Epidermal melanocyte (primary cell): ENCODE measurements at regions not wholly inside any gene's neighbourhood (a gene's known extent, or its start where the extent isn't known, plus 50 kb on each side); places are given as distances from the start of the nearest gene placed in this dataset.

Experiments used
- DNase-seq: peaks from one replicate; pipeline ENCODE4 v3.0.0; 2011; ENCODE audit warnings: low spot score; ENCODE audit not compliant: insufficient read length

DNA sequence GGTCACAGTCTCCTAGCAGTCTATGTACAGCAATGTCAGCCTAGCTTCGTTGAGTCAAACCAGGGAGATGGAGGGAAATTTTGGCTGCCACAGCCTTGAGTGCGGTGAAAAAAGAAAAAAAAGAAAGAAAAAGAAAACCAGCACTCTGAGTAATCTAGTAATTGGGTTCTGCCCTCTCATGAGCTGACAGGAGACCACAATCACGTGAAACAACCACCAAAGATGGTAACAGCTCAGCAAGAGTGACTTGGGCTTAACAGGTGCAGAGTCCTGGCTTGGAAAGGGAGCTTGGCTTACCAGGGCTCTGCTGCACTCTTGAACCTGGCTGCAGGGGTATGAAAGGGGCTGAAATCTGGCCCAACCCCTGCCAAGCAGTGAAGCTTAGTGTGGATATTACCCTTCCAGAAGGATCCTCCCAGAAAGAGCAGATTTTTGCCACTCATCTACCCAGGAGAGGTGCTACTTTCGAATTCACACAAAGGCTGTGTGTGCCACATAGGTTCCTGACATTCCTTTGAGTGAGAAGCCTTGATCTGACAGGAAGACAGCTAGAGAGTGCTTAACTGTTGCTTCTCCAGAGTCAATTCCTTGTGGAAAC, 350.3 kb downstream of the PTTG2 start:
- DNase-seq: no peak

DNA sequence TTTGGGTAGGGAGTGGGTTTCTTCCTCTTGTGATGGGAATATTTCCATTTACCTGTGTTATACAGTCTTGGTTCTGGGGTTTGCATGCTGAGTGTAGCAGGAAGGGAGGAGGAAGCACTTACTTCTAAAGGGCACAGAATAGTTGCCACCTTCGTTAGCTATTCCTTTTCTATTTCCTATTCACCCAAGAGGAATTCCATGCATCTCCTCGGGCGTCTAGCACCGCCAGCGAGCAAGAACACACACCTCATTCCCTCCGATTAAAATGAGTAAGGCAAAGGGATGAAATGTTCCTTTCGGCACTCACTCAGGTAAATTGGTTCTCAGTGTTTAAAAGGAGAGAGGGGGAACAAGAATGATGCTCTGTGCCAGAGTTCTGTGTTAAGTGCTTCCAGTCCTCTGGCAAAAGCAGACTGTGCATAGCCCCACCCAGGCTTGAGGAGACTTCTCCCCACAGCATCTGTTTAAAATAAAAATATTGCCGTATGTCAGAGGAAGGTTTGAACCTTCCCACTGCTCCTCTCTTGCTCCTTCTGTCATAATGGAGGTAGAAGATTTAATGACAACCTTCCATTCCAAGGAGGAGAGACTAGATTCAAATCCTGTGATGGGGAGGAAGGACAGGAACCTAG, 351.4 kb downstream of the PTTG2 start:
- no peak for DNase-seq

DNA sequence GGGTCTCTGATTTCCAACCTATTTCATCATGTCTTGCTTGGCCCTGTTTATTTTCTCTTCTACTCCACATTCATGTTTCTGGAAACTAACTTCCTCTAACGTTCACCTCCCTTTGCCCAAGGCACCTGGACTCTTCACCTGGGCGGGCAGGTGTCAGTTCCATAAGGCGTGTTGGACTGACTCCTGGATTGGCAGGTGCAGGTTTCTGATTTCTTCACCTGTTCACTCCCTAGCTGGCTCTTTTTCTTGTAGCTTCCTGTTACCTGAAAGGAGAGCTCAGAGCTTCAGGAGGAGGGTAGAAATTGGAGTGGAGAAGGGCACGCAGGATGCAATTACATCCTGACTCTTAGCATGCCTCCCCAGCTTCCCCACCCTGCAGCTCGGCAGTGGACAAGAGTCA, 350.8 kb upstream of the KLF3 start:
- DNase-seq: no peak

DNA sequence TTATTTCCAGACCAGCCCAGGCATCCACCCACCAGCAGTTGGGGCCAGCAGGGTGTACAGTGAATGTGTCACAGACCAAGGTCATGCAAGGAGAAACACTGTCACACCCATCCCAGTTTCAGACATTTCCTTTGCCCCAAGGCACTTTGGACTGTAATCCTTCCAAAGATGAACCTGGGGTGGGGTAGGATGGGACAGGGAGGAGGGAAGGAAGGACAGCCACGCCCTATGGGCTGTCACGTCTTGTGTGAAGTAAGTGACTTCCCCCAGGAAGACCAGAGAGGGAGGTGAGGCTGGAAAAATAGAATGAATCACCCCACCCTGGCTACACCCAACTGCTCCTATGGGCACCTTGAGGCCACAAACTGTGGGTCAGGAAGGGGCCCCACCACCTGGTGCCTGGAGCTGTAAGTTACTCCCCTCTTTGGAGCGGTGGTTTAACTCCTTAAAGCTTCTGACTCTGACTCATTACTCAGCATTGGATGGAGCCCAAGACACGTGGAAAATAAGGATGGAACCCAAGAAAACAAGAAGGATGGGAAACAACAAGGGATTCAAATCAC, 349.9 kb upstream of the KLF3 start:
- DNase-seq: no peak

DNA sequence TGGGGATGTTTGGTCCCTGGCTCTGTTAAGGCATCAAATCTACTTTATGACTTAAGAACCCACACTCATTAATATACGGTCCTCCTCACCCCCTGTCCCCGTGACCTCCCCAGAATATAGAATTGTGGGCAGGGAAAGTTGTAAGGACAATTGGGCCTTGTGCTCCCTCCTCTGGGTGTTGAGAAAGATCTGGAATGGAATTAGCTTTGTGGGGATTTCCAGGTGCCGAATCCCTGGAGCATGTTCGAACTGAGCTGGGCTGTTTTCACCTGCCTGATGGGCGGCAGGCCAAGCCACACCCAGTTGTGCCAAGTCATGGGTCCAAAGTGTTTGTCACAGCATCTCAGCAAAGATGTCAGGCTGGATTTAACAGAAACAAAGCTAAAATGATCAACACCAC, 349.3 kb upstream of the KLF3 start:
- no peak for DNase-seq

DNA sequence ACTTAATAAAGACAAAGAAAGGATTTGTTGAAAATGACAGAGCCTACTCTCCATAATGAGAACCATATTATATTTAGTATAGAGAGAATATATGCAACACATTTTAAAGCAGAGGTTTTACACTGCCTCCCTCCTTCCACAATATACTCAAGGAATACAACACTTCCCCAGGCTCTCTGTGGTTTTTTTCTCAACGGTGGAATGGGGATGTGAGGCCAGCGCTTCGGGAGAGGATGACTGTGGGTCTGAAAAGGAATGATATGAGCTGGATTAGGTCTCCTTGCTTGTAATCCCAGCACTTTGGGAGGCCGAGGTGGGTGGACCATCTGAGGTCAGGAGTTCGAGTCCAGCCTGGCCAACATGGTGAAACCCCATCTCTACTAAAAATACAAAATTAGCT, 348.7 kb upstream of the KLF3 start:
- DNase-seq: no peak

DNA sequence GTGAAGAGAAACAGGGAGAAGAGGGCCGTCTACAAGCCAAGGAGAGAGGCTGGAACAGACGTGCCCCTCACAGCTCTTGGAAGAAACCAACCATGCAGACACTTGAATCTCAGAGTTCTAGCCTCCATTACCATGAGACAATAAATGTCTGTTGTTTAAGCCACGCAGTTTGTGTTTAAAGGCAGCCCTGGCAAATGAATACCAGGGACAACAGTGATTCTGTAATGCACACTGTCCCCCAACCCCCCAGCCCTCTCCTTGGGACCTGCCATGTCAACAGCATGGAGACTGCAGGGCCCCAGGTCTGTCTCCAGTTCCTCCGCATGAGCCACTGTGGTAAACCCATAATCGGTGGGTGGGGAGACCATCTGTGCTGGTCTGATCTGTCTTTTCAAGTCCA, 348.0 kb upstream of the KLF3 start:
- DNase-seq: no peak

DNA sequence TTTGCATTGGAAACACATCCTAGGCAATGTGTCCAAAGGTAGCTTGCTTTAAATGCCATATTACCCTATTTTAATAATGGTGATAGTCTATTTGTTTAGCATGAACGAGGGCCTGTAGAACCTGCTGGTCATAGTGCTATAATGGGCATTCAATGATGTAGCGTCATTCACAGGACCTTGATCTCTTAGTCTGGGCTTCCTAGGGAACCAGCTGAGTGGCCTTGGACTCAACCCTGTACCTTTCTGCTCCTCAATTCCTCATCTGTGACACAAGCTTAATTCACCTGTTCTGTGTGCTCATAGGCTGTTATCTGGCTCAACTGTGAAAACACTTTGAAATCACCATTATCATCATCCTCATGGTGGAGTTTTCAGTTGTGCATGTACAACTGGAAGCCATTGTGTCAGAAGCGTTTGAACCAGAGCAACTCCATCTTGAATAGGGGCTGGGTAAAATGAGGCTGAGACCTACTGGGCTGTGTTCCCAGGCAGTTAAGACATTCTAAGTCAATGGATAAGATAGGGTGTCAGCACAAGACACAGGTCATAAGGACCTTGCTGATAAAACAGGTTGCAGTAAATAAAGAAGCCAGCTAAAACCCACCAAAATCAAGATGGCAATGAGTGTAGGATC, 346.8 kb upstream of the KLF3 start:
- DNase-seq: no peak

DNA sequence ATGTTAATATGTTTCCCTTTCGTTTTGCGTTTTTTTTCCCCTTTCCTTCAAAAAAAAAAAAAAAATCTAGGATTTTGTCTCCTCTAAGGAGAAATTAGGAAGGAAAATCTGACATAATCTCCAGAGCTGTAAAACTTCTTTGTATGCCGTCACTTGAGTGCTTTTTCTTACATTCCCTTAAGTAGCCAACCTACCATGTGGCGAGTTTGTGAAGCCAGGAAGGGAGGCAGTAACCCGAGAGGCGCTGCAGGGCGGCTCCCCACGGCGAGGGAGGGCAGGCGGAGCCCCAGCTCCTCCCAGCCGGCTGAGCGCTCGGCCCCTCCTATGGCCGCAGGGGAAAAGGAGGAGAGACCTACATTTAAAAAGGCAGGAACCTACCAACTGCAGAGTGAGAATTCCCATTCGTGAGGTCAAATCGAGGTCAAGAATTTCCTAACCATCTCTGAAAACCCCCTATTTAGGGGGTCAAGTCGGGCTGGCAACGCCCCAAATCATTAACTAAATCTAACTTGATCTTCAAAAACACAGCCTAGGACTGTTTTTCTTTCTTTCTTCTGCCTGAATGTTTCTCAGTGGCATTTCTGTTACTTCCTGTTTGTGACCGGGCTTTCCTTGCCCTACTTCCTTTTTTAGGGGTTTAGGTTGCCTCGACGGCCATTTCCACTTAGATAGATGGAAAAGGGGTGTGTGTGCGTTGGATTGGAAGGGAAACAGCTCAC, 345.1 kb upstream of the KLF3 start:
- peak; percentile 93 for DNase-seq

DNA sequence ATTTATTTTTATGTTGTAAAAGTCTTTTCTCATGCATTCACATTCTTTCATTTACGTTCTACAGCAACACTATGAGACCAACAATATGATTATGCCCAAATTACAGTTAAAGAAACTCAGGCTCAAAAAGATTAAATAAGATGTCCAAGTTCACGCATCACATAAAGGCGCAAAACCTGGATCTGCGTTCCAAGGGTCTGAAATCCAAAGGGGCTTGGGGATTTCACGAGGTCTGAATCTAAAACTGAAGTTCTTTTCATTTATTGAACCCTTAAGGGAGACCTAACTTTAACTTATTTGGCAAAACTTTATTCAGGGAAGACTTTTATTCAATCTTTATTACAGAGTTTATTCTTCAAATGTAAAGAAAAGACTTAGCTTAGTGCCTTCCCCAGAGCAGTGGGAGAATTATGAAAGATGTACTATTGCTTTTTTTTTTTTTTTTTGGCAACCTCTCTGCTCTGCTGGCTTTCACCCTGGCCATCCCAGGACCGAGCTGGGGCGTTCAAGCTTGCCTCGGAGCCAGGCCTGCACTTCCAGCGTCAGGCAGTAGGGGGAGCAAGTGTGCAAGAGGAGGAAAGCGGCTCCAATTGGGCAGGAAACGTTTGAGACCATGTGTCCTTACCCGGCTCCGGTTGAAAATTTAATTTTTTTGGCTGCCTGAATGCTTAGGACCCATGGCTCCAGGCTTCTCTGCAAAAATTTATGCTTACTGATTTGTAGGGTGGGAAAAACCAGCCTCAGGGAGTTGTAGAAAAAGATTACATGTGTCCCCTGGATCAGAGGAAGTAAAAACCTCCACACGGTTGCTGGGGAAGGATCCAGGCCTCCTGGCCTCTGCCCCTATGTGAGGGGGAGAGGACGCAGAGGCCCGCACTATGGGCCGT, 344.3 kb upstream of the KLF3 start:
- DNase-seq: peak; percentile 87

DNA sequence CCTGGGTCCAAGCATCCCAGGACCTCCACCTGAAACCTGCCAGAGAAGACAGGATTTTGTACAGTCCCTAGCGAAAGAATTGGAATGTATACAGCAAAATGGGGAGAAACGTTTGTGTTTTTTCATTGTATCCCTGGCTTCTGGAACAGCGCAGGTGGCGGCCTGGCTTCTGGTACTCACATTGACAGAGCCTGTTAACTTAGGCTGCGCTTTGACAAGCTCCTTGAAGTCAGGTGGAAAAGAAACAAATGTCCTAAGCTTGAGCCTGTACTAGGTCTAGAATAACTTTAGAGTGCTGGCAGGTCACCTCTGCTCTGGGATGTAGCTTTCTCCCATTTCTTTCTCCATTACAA, 343.7 kb upstream of the KLF3 start:
- no peak for DNase-seq

DNA sequence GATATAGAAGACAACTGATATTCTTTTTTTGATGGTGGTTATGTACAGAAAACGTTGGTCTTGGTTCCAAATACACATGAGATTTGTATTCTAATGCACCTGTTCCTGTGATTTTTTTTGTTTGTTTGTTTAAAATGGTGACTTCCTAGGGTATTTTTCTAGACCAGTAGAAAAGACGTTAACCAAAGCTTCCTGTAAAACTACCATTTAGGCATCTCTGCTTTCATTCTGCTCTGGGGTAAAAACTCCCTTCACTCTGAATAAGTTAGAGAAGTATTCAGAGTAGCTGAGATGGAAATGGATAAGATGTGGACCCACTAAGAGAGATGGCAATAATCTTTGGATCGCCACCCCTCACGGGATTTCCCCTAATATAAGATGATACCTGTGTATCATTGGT, 343.2 kb upstream of the KLF3 start:
- no peak for DNase-seq

DNA sequence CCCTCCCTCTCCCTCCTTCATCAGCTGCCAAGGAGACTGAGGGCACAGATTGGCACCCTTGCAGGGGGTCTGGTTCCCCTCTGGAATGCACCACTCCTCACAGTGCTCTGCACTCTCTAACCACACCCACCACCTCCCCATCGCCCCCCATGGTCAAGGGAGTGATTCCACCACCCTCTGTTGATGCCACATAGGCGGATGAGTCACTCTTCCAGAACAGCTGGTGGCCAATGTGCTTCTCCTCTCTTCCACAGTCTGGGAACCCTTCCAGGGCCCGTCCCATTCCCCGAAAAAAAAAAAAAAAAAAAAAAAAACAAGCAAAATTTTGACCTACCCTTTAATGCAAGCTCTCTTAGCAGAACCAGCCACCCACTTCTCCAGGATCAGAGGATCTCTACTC, 341.3 kb upstream of the KLF3 start:
- DNase-seq: peak; percentile 63

DNA sequence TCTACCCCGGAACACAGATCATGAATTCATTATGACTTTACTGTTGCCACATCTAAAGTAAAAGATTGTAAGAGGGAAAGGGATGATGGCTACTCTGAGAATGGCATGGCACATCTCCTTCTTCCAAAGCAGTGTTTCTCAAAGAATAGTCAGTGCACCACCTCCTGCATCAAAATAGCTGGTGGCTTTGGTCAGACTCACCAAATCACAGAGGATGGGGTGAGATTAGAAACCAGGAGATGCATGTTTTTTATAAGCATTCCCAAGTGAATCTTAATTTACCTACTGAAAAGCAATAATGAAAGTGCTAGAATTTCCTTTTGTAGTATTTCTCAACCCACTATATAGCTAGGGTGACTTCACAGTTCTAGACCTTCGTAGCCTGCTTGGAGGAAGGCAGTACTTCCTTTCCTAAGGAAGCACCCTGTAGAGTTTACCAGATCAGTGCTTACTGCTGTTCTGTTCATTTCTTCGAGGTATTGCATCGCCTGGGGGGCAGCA, 340.8 kb upstream of the KLF3 start:
- no peak for DNase-seq

DNA sequence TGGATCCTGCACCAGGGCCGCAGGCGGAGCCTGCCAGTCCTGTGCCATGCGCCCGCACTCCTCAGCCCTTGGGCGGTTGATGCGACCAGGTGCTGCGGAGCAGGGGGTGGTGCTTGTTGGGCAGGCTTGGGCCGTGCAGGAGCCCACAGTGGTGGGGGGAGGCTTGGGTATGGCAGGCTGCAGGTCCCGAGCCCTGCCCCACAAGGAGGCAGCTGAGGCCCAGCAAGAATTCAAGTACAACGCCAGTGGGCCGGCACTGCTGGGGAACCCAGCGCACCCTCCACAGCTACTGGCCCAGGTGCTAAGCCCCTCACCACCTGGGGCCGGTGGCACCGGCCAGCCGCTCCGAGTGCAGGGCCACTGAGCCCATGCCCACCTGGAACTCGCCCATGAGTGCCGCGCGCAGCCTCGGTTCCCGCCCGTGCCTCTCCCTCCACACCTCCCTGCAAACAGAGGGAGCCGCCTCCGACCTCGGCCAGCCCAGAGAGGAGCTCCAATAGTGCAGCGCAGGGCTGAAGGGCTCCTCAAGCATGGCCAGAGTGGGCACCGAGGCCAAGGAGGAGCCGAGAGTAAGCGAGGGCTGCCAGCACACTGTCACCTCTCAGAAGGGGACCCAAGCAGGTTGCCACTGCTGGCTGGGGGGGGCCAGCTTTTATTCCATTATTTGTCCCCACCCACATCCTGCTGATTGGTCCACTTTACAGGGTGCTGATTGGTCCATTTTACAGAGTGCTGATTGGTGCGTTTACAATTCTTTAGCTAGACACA, 339.0 kb upstream of the KLF3 start:
- DNase-seq: no peak

DNA sequence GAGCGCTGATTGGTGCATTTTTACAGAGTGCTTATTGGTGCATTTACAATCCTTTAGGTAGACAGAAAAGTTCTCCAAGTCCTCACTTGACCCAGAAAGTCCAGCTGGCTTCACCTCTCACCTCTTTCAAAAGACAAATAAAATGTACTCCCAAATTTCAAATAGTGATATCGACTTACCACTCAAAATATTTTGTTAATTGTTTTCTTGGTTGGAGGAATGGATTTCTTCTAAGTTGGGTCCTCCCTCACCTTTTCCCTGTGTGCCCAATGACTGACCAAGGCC, 338.4 kb upstream of the KLF3 start:
- DNase-seq: no peak

DNA sequence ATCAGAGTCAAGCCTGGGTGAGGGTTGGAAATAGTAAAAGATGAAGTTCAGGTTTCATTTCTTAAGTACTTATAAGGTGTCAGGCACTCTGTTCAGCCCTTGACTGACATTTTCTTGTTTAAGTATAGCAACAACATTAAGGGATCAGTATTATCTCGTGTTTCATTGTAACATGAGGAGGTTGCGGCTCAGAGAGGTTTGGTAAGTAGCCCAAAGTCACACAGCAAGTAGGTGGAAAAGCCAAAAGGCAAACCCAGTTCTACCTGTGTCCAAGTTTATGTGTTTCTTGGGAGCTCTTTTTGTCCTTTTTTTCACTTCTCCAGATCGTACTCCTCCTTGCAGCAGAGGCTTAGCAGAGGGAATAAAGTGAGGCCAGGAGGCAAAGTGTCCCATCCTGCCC, 337.5 kb upstream of the KLF3 start:
- DNase-seq: no peak

DNA sequence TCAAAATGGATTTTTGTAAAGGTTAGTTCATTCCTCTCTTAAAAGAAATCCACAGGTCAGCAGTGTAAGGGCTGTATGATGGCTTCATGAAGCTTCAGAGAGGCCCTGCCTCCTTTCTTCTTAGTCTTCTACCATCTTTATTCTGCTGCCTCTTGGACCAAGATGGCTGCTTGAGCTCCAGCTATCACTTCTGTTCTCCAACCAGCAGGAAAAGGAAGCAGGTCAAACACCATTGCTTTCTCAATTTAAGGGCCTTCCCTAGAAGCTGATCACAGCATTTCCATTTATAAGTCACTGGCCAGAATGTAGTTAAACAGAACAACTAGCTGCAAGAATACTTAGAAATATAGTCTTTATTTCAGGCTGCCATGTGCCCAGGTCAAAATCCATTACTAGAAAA, 336.8 kb upstream of the KLF3 start:
- no peak for DNase-seq

DNA sequence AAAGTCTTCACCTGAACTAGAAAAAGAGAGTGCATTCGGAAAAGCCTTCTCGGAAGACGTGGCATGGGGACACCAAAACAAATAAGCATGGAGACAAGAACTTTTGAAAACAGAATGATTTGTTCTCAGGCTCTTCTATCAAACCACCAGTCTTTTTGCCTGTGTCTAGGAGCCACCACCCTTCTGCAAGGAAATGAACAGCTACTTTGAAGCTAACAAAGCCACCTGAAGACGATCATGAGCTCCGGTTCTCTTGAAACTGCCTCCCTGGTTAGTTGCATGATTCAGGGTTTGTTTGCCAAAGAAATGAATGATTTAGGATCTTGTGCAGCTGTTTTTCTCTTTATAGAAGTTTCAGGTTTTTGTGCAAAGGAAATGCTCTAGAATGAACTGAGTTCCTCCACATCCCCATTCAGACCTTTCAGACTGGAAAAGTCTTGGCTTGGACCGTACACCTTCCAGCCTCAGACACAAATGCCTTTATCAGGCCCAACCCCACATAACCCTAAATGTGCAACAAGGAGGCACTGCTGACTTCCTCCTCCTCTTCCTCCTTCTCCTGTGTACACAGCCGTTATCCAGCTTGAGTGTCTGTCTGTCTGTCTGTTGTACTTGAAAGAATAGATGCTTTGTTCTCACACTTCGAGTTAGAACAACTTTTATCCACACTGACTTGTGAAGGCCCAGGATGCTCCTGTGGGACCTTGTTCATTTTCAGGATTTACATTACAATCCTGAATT, 334.8 kb upstream of the KLF3 start:
- no peak for DNase-seq

DNA sequence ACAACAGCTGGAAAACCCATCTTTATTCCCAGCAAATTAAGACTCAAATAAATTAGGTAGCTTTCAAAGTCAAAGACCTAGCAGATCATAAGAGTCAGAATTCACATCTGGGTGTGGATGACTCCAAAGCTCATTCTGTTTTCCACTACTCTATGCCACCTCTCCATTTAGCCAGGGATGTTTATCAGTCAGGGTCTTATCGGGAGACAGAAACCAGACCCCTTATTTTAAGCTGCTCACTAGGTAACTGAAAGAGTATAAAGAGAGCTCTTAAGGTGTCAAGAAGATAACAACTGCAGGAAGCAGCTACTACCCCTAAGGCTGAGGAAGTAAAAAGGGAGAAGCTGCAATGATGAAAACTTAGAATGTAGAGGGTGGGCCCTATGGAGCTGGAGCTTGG, 333.7 kb upstream of the KLF3 start:
- no peak for DNase-seq
